ENCODE measurements at regions not wholly inside any gene's neighbourhood (a gene's known extent, or its start where the extent isn't known, plus 50 kb on each side); places are given as distances from the start of the nearest gene placed in this dataset.

- TF ChIP-seq ZNF274 (IDR thresholded peaks at IDR 0.05; ENCODE audit: low read depth, low read length) = no peak
- TF ChIP-seq SUZ12 (IDR thresholded peaks at IDR 0.05; ENCODE audit: extremely low read depth, insufficient read depth, insufficient read length) = no peak
- TF ChIP-seq YY1 (IDR thresholded peaks at IDR 0.05; ENCODE audit: insufficient read depth, insufficient read length) = no peak
Measured at GRCh38 chr12:92360543-92360942, 214.9 kb upstream of the BTG1 start.
